ENCODE measurements at regions not wholly inside any gene's neighbourhood (a gene's known extent, or its start where the extent isn't known, plus 50 kb on each side); places are given as distances from the start of the nearest gene placed in this dataset.

DNA sequence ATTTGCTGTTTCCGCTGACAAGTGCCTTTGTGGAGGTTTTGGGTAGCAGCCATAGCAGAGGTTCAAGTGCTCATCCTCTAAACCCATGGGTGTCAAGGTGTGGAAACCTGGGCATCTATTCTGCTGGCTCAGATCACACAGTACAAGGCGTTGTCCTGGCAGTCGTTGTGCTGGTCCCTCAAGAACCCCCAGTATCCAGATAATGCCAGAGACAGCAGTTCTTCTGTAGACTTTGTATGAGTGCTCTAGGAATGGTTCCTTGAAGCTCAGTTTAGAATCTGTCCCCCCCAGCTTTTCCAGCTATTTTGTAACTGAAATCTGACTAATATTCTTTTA, 655.7 kb upstream of the MAP3K7 start:
- H4K20me1 ChIP-seq (ENCODE audit: control insufficient read depth, extremely low read depth, insufficient read depth, low read length): no peaks in the 10 kb centered on the region
- FAIRE-seq: no peak
- H3K27ac ChIP-seq (ENCODE audit: control insufficient read depth, insufficient read depth, low read length): no peak overlapping the region
- no peaks in the 10 kb centered on the region for H3K79me2 ChIP-seq (ENCODE audit: control insufficient read depth, insufficient read depth, low read length)
- H3K4me1 ChIP-seq (ENCODE audit: control insufficient read depth, extremely low read depth, insufficient read depth, low read length): no peaks in the 10 kb centered on the region
- no peaks in the 10 kb centered on the region for H3K36me3 ChIP-seq (ENCODE audit: control insufficient read depth in 2 of 2, extremely low read depth in 1 of 2, insufficient read depth in 2 of 2, low read length in 2 of 2)
- H3K4me2 ChIP-seq (ENCODE audit: control insufficient read depth, extremely low read depth, insufficient read depth, low read depth, low read length): no peak overlapping the region
- no peaks in the 10 kb centered on the region for H3K27me3 ChIP-seq (ENCODE audit: control insufficient read depth, extremely low read depth, insufficient read depth, low read length)
- H3K9ac ChIP-seq (ENCODE audit: control insufficient read depth, extremely low read depth, insufficient read depth, low read length): no peak overlapping the region
- dilution Hi-C loops (cut with MboI; ENCODE audit: extremely low pct_ligation_motif_present, low sequenced_read_pairs): no loop called here
- no peaks in the 10 kb centered on the region for H3K9me1 ChIP-seq (ENCODE audit: control insufficient read depth, extremely low read depth, insufficient read depth, low read length)
- no peak for TF ChIP-seq EZH2 (IDR thresholded peaks at IDR 0.05; ENCODE audit: low read length)
- TF ChIP-seq, protein P1, sequence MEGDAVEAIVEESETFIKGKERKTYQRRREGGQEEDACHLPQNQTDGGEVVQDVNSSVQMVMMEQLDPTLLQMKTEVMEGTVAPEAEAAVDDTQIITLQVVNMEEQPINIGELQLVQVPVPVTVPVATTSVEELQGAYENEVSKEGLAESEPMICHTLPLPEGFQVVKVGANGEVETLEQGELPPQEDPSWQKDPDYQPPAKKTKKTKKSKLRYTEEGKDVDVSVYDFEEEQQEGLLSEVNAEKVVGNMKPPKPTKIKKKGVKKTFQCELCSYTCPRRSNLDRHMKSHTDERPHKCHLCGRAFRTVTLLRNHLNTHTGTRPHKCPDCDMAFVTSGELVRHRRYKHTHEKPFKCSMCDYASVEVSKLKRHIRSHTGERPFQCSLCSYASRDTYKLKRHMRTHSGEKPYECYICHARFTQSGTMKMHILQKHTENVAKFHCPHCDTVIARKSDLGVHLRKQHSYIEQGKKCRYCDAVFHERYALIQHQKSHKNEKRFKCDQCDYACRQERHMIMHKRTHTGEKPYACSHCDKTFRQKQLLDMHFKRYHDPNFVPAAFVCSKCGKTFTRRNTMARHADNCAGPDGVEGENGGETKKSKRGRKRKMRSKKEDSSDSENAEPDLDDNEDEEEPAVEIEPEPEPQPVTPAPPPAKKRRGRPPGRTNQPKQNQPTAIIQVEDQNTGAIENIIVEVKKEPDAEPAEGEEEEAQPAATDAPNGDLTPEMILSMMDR (optimal IDR thresholded peaks at IDR 0.05 in 1 of 3, IDR thresholded peaks at IDR 0.05 in 1 of 3, conservative IDR thresholded peaks at IDR 0.05 in 1 of 3; ENCODE audit: extremely low read depth in 1 of 3, insufficient read depth in 2 of 3, low read length in 3 of 3): no peak
- no peaks in the 10 kb centered on the region for H3K9me3 ChIP-seq (ENCODE audit: control insufficient read depth, low read depth, low read length)
- no peak for DNase-seq (ENCODE audit: low read depth, low spot score)
- no peak overlapping the region for H2AFZ ChIP-seq (ENCODE audit: control insufficient read depth, low read length)
- no peak overlapping the region for H3K4me3 ChIP-seq (ENCODE audit: control insufficient read depth in 2 of 3, extremely low read depth in 1 of 3, insufficient read depth in 2 of 3, low read depth in 1 of 3, low read length in 3 of 3)

DNA sequence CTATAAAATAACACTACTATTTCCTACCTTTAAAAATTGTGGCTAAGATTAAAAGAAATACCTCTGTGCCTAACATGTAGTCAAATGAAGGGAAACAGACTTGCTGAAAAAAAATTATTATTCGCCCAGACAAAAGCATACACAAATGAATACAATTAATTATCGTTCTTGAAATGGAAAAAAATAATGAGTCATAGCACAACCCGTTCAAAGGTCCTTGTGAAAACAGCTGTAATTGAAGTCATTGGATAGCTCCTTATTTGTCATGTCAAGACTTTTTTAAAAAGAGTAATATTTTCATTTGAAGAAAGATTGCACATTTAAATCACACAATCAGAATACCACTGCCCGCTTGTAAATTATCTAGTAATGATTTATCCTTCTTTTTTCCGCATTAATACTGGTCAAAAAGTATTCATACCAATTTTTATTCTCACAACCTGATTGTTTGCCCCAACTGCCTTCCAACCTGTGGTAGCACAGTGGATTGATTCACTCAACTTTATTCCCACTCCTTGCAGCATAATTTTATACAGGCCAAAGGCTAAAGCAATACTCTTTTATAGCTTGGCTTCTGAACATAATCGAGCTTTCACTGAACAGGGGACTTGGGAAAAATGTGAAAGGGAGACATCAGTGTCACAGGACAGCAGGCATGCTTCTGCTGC, 655.2 kb upstream of the MAP3K7 start:
- no peak overlapping the region for H3K4me3 ChIP-seq (ENCODE audit: control insufficient read depth in 2 of 3, extremely low read depth in 1 of 3, insufficient read depth in 2 of 3, low read depth in 1 of 3, low read length in 3 of 3)
- no peak for TF ChIP-seq EZH2 (IDR thresholded peaks at IDR 0.05; ENCODE audit: low read length)
- TF ChIP-seq, protein P1 (optimal IDR thresholded peaks at IDR 0.05 in 1 of 3, IDR thresholded peaks at IDR 0.05 in 1 of 3, conservative IDR thresholded peaks at IDR 0.05 in 1 of 3; ENCODE audit: extremely low read depth in 1 of 3, insufficient read depth in 2 of 3, low read length in 3 of 3): no peak
- H2AFZ ChIP-seq (ENCODE audit: control insufficient read depth, low read length): no peak overlapping the region
- H3K27ac ChIP-seq (ENCODE audit: control insufficient read depth, insufficient read depth, low read length): no peak overlapping the region
- H3K9me3 ChIP-seq (ENCODE audit: control insufficient read depth, low read depth, low read length): no peaks in the 10 kb centered on the region
- no peaks in the 10 kb centered on the region for H3K4me1 ChIP-seq (ENCODE audit: control insufficient read depth, extremely low read depth, insufficient read depth, low read length)
- no peak overlapping the region for H3K4me2 ChIP-seq (ENCODE audit: control insufficient read depth, extremely low read depth, insufficient read depth, low read depth, low read length)
- dilution Hi-C loops (cut with MboI; ENCODE audit: extremely low pct_ligation_motif_present, low sequenced_read_pairs): no loop called here
- no peaks in the 10 kb centered on the region for H3K36me3 ChIP-seq (ENCODE audit: control insufficient read depth in 2 of 2, extremely low read depth in 1 of 2, insufficient read depth in 2 of 2, low read length in 2 of 2)
- H3K27me3 ChIP-seq (ENCODE audit: control insufficient read depth, extremely low read depth, insufficient read depth, low read length): no peaks in the 10 kb centered on the region
- FAIRE-seq (no peak), DNase-seq (ENCODE audit: low read depth, low spot score) (no peak)
- no peaks in the 10 kb centered on the region for H4K20me1 ChIP-seq (ENCODE audit: control insufficient read depth, extremely low read depth, insufficient read depth, low read length)
- no peaks in the 10 kb centered on the region for H3K9me1 ChIP-seq (ENCODE audit: control insufficient read depth, extremely low read depth, insufficient read depth, low read length)
- no peaks in the 10 kb centered on the region for H3K79me2 ChIP-seq (ENCODE audit: control insufficient read depth, insufficient read depth, low read length)
- no peak overlapping the region for H3K9ac ChIP-seq (ENCODE audit: control insufficient read depth, extremely low read depth, insufficient read depth, low read length)

Measured in keratinocyte (primary cell).